ENCODE measurements at regions not wholly inside any gene's neighbourhood (a gene's known extent, or its start where the extent isn't known, plus 50 kb on each side); places are given as distances from the start of the nearest gene placed in this dataset.

DNA sequence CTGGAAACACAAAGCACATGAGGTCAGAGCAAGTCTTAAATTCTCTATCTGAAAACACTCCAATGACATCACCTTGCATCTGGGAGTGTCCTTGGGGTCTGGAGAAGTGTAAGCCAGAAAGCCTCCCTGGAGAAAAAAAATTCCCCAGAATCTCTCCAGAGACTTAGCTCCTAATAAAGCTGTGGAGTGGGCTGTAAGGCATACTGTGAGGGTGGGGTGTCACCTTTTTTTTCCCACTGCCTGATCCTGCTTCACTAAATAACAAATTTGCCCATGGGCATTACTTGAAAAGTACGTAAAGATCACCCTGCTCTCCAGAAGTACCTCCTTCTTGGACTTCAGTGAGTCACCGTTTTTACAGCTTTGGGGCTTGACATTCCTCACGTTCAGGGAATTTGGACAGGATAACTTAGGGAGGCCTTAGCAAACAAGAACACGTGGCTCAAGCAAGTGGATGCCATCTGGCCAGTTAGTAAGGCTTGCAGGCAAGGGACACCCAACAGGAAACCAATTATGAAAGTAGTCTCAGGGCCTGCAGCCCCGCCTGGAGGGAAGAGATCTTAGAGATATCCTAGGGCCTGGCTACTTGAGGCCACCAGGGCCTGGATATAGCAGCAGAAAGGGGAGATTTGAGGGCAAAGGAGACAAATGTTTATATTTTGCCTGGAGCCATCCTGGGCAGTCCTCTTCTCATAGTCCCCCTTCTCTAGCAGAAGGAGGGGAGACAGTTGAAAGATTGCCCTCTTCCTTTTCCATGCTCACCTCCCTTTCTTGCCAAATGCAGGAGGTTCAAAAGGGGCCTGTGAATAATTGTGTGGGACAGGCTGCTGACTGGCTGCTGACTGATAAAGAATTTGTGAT, 60.1 kb upstream of the PLAC1 start:
- Mint-ChIP-seq H3K9me3 (ENCODE audit: unreplicated experiment) (no peaks in the 10 kb centered on the region), H3K4me3 (ENCODE audit: unreplicated experiment) (no peak overlapping the region), H3K27me3 (ENCODE audit: unreplicated experiment) (no peaks in the 10 kb centered on the region), H3K4me1 (ENCODE audit: unreplicated experiment) (peaks cover 3% of the 10 kb centered on the region), H3K36me3 (ENCODE audit: low read depth, unreplicated experiment) (no peaks in the 10 kb centered on the region), H3K27ac (ENCODE audit: unreplicated experiment) (no peak overlapping the region)
- no peak for DNase-seq (ENCODE audit: low spot score)
- TF ChIP-seq, protein P1, sequence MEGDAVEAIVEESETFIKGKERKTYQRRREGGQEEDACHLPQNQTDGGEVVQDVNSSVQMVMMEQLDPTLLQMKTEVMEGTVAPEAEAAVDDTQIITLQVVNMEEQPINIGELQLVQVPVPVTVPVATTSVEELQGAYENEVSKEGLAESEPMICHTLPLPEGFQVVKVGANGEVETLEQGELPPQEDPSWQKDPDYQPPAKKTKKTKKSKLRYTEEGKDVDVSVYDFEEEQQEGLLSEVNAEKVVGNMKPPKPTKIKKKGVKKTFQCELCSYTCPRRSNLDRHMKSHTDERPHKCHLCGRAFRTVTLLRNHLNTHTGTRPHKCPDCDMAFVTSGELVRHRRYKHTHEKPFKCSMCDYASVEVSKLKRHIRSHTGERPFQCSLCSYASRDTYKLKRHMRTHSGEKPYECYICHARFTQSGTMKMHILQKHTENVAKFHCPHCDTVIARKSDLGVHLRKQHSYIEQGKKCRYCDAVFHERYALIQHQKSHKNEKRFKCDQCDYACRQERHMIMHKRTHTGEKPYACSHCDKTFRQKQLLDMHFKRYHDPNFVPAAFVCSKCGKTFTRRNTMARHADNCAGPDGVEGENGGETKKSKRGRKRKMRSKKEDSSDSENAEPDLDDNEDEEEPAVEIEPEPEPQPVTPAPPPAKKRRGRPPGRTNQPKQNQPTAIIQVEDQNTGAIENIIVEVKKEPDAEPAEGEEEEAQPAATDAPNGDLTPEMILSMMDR (IDR thresholded peaks at IDR 0.05; ENCODE audit: unreplicated experiment), result no peak

DNA sequence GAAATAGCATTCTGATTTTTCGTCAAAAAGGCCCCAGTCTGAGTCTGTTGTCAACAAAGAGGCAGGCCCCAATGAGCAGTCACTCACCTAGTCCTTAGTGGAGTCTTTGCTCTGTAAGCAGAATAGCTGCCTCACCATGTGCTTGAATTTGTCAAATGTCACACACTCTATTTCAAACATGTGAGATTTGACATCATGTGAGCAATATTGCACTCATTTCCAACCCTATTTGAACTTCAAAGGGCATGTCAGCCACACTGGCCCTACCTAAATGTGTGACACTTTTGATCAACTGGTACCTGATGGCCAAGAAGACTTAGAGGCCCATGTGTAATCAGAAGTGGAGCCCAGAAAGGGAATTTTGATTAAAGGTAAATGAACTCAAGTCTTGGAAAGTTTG, 59.4 kb upstream of the PLAC1 start:
- Mint-ChIP-seq H3K27me3 (ENCODE audit: unreplicated experiment) (no peaks in the 10 kb centered on the region), H3K27ac (ENCODE audit: unreplicated experiment) (no peak overlapping the region), H3K36me3 (ENCODE audit: low read depth, unreplicated experiment) (no peaks in the 10 kb centered on the region), H3K4me1 (ENCODE audit: unreplicated experiment) (peaks cover 3% of the 10 kb centered on the region), H3K4me3 (ENCODE audit: unreplicated experiment) (no peak overlapping the region), H3K9me3 (ENCODE audit: unreplicated experiment) (no peaks in the 10 kb centered on the region)
- TF ChIP-seq, protein P1 (IDR thresholded peaks at IDR 0.05; ENCODE audit: unreplicated experiment), result no peak
- no peak for DNase-seq (ENCODE audit: low spot score)

DNA sequence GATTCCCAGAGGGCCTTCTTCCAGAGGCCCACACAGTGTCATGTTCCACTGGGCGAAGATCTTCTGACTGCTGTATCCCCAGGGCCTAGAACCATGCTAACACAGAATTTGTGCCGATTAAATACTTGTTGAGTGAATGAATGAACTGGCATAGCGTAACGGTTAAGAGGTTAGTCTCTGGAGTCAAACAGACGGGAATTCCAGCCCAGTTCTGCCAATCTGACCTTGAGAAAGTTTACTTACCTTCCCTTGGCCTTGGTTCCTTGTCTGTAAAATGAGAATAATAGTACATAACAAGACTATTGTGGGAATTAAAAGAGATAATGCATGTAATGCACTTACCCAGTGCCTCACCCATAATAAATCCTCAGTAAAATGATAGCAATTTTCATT, 58.3 kb upstream of the PLAC1 start:
- Mint-ChIP-seq H3K4me3 (ENCODE audit: unreplicated experiment) (no peak overlapping the region), H3K27ac (ENCODE audit: unreplicated experiment) (no peak overlapping the region), H3K9me3 (ENCODE audit: unreplicated experiment) (no peaks in the 10 kb centered on the region), H3K27me3 (ENCODE audit: unreplicated experiment) (no peaks in the 10 kb centered on the region), H3K36me3 (ENCODE audit: low read depth, unreplicated experiment) (no peaks in the 10 kb centered on the region), H3K4me1 (ENCODE audit: unreplicated experiment) (peaks cover 3% of the 10 kb centered on the region)
- TF ChIP-seq, protein P1 (IDR thresholded peaks at IDR 0.05; ENCODE audit: unreplicated experiment), result no peak
- no peak for DNase-seq (ENCODE audit: low spot score)

DNA sequence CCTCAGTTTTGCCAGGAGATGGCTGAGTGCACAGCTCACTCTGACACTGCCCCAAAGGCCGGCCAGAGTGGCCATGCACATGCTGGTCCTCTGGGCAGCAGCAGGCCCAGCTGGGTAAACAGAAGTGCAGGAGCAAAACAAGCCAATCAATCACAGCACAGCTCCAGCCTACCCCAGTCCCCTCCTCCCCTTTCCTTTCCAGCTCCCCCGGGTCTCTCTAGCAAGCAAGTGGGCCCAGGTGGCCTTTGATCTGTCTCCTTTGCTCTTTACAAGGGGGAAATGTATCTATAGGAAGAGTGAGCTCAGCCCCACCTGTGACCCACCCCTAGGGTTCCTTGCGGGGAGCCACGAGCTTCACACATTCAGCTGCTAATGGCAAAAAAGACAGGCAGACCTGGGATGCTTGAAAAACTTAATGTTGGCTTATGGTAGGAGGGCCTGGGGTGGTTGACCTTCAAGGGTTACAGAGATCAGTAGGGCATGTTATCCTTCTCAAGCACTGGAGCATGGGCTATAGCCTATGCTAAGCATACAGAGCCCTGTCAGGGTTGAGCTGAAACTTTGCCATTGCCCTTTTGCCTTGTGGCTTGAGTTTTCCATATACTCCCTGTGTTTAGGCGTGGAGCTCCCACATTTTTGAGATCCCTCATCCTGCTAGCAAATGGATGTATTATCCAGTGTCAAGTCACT, 57.8 kb upstream of the PLAC1 start:
- Mint-ChIP-seq H3K4me1 (ENCODE audit: unreplicated experiment) (peaks cover 3% of the 10 kb centered on the region), H3K27ac (ENCODE audit: unreplicated experiment) (no peak overlapping the region)
- TF ChIP-seq, protein P1 (IDR thresholded peaks at IDR 0.05; ENCODE audit: unreplicated experiment), result no peak

DNA sequence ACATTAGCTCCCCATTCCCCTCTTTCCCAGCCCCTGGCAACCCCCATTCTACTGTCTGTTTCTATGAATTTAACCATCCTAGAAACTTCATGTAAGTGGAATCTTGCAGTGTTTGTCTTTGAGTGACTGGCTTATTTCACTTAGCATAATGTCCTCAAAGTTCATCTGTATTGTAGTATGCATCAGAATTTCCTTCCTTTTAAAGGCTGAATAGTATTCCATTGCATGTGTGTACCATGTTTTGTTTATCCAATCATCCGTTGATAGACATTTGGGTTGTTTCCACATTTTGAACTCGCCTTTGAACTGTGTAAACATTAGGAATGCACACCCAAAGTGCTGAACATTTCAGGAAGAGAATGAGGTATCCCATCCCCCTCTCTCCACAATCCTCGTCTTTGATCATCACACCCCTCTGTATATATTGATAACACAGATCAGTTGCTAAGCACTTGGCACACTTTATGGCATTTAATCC, 56.4 kb upstream of the PLAC1 start:
- Mint-ChIP-seq H3K27me3 (ENCODE audit: unreplicated experiment) (no peaks in the 10 kb centered on the region), H3K9me3 (ENCODE audit: unreplicated experiment) (no peaks in the 10 kb centered on the region), H3K4me3 (ENCODE audit: unreplicated experiment) (no peak overlapping the region), H3K27ac (ENCODE audit: unreplicated experiment) (no peak overlapping the region), H3K36me3 (ENCODE audit: low read depth, unreplicated experiment) (no peaks in the 10 kb centered on the region), H3K4me1 (ENCODE audit: unreplicated experiment) (peaks cover 3% of the 10 kb centered on the region)
- TF ChIP-seq, protein P1 (IDR thresholded peaks at IDR 0.05; ENCODE audit: unreplicated experiment), result no peak
- no peak for DNase-seq (ENCODE audit: low spot score)

More for the DNA sequence above, 57.8 kb upstream of the PLAC1 start:
- Mint-ChIP-seq H3K4me3 (ENCODE audit: unreplicated experiment) (no peak overlapping the region), H3K36me3 (ENCODE audit: low read depth, unreplicated experiment) (no peaks in the 10 kb centered on the region), H3K9me3 (ENCODE audit: unreplicated experiment) (no peaks in the 10 kb centered on the region), H3K27me3 (ENCODE audit: unreplicated experiment) (no peaks in the 10 kb centered on the region)
- no peak for DNase-seq (ENCODE audit: low spot score)
